ENCODE measurements at regions not wholly inside any gene's neighbourhood (a gene's known extent, or its start where the extent isn't known, plus 50 kb on each side); places are given as distances from the start of the nearest gene placed in this dataset.
"Not testable (repeated sequence)": the region's sequence is repeated elsewhere in the genome, so short reads cannot be mapped to it uniquely, and the experiment has no call there.

DNA sequence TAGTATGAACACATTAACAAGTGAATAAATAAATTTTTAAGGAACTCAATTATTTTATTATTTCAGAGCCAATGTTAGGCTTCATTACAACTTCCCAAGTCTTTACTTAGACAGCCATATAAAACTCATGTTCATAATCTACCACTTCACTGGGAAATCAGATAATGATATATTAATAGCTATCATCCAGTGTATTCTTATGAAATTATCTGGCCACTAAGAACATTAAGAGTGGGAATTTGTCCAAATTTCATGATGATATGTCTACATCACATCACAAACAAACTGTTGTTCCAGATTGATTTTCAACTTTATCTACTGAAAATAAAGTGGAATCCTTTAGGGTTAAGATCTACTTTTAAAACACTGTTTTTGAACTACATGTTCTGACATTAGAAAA is 668.6 kb downstream of the EFNA5 start:
- Mint-ChIP-seq H3K27me3 (peaks cover 0 to 4% of the 10 kb centered on the region in 2 donors), H3K27ac (no peak overlapping the region), H3K4me1 (no peaks in the 10 kb centered on the region), H3K36me3 (no peaks in the 10 kb centered on the region), H3K4me3 (no peak overlapping the region), H3K9me3 (peaks cover 3 to 8% (median 5%) of the 10 kb centered on the region in 5 donors)
- ChIA-PET POLR2A (no interaction called here), CTCF (no interaction called here)
- Histone ChIP-seq H3K27me3 (ENCODE audit: insufficient read depth, low read length, poor library complexity, severe bottlenecking) (no peaks in the 10 kb centered on the region), H3K4me1 (ENCODE audit: insufficient read depth, low read length) (no peaks in the 10 kb centered on the region), H3K9me3 (ENCODE audit: low read length) (no peaks in the 10 kb centered on the region), H3K36me3 (ENCODE audit: insufficient read depth, low read length) (no peaks in the 10 kb centered on the region), H3K27ac (ENCODE audit: low read depth, low read length) (no peak overlapping the region), H3K4me3 (ENCODE audit: low read length) (no peak overlapping the region)
- no peak for DNase-seq

DNA sequence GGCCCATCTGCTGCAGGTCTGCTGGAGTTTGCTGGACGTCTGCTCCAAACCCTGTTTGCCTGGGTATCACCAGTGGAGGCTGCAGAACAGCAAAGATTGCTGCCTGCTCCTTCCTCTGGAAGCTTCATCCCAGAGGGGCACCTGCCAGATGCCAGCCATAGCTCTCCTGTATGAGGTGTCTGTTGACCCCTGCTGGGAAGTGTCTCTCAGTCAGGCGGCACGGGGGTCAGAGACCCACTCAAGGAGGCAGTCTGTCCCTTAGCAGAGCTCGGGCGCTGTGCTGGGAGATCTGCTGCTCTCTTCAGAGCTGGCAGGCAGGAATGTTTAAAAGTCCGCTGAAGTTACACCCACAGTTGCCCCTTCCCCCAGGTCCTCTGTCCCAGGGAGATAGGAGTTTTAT is 671.2 kb downstream of the EFNA5 start:
- CTCF ChIA-PET, POLR2A ChIA-PET: not testable (repeated sequence)

DNA sequence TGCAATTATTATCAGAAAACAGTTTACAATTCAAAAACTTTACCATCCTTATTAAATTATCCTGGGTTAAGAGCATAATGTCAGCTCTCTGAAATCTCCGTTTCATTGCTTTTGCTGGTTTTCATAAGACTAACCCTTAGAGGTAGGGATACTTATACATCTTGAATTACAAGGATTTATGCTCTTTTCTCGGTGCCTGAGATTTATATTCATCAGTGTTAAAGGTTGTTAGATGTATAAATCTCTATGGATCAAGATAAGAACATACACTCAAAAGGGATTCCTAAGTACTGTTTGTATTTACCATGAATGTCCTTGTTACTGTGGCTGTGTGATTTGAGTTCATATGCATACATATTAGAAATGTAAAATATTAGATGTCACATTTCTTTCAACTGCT is 684.7 kb downstream of the EFNA5 start:
- ChIA-PET CTCF (no interaction called here), POLR2A (no interaction called here)
- no peaks in the 10 kb centered on the region for H3K36me3 ChIP-seq (ENCODE audit: insufficient read depth, low read length)
- H3K27ac ChIP-seq (ENCODE audit: low read depth, low read length): no peak overlapping the region
- no peaks in the 10 kb centered on the region for H3K27me3 ChIP-seq (ENCODE audit: insufficient read depth, low read length, poor library complexity, severe bottlenecking)
- no peaks in the 10 kb centered on the region for H3K36me3 Mint-ChIP-seq
- no peak for DNase-seq
- no peak overlapping the region for H3K4me3 Mint-ChIP-seq
- no peaks in the 10 kb centered on the region for H3K4me1 ChIP-seq (ENCODE audit: insufficient read depth, low read length)
- peaks cover 0 to 2% (median 0%) of the 10 kb centered on the region in 5 donors for H3K9me3 Mint-ChIP-seq
- no peaks in the 10 kb centered on the region for H3K4me1 Mint-ChIP-seq
- H3K4me3 ChIP-seq (ENCODE audit: low read length): no peak overlapping the region
- no peak overlapping the region for H3K27ac Mint-ChIP-seq
- peaks cover 0 to 4% of the 10 kb centered on the region in 2 donors for H3K27me3 Mint-ChIP-seq
- no peaks in the 10 kb centered on the region for H3K9me3 ChIP-seq (ENCODE audit: low read length)

More for the DNA sequence above, 671.2 kb downstream of the EFNA5 start:
- H3K27ac ChIP-seq (ENCODE audit: low read depth, low read length); H3K36me3 ChIP-seq (ENCODE audit: insufficient read depth, low read length); H3K27me3 Mint-ChIP-seq; H3K27ac Mint-ChIP-seq; H3K4me3 Mint-ChIP-seq; H3K4me1 Mint-ChIP-seq; H3K4me3 ChIP-seq (ENCODE audit: low read length); H3K9me3 ChIP-seq (ENCODE audit: low read length); H3K4me1 ChIP-seq (ENCODE audit: insufficient read depth, low read length); H3K27me3 ChIP-seq (ENCODE audit: insufficient read depth, low read length, poor library complexity, severe bottlenecking); H3K9me3 Mint-ChIP-seq; DNase-seq; H3K36me3 Mint-ChIP-seq: not testable (repeated sequence)

DNA sequence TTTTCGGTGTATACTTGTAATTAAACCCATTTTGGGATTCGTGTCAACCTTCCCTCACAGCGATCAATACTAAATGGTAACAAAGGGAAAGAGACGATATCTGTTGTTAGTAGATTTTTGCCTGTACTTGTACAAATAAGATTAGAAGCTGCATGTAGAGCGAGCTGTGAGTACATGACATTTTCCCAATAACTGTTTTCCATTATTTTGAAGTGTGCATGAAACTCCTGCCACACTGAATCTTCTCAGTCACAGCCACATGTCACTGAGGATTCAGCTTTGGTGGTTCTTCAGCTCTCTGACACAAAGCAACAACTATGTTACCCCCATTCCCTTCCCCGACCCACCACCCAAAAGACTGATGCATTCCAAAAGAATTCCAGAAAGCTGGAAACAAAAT is 685.6 kb downstream of the EFNA5 start:
- Mint-ChIP-seq H3K9me3 (peaks cover 0 to 3% (median 0%) of the 10 kb centered on the region in 5 donors), H3K36me3 (no peaks in the 10 kb centered on the region), H3K27ac (no peak overlapping the region), H3K4me1 (no peaks in the 10 kb centered on the region), H3K4me3 (no peak overlapping the region), H3K27me3 (peaks cover 0 to 4% of the 10 kb centered on the region in 2 donors)
- H3K27me3 ChIP-seq (ENCODE audit: insufficient read depth, low read length, poor library complexity, severe bottlenecking): no peaks in the 10 kb centered on the region
- ChIA-PET CTCF (no interaction called here), POLR2A (no interaction called here)
- no peak overlapping the region for H3K4me3 ChIP-seq (ENCODE audit: low read length)
- H3K36me3 ChIP-seq (ENCODE audit: insufficient read depth, low read length): no peaks in the 10 kb centered on the region
- H3K9me3 ChIP-seq (ENCODE audit: low read length): no peaks in the 10 kb centered on the region
- no peak for DNase-seq
- H3K27ac ChIP-seq (ENCODE audit: low read depth, low read length): no peak overlapping the region
- H3K4me1 ChIP-seq (ENCODE audit: insufficient read depth, low read length): no peaks in the 10 kb centered on the region

DNA sequence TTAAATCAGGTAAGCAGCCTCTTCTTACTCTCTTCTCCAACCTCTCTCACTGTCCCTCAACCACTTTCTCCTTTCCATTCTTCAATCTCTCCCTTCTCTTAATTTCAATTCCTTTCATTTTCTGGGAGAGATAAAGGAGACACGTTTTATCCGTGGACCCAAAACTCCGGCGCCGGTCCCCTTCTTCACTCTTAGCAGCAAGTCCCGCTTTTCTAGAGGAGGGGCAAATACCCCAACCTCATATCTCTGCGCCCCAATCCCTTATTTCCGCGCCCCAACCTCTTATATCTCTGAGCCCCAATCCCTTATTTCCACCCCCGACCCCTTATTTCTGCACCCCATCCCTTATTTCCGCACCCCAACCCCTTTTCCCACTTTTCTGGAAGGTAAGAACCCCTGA is 691.6 kb downstream of the EFNA5 start:
- H3K4me1 Mint-ChIP-seq; H3K4me3 Mint-ChIP-seq; H3K36me3 Mint-ChIP-seq; H3K4me3 ChIP-seq (ENCODE audit: low read length); H3K9me3 ChIP-seq (ENCODE audit: low read length); H3K27me3 ChIP-seq (ENCODE audit: insufficient read depth, low read length, poor library complexity, severe bottlenecking); H3K27me3 Mint-ChIP-seq; H3K4me1 ChIP-seq (ENCODE audit: insufficient read depth, low read length); H3K27ac ChIP-seq (ENCODE audit: low read depth, low read length); H3K36me3 ChIP-seq (ENCODE audit: insufficient read depth, low read length); CTCF ChIA-PET; H3K27ac Mint-ChIP-seq; POLR2A ChIA-PET; DNase-seq; H3K9me3 Mint-ChIP-seq: not testable (repeated sequence)

DNA sequence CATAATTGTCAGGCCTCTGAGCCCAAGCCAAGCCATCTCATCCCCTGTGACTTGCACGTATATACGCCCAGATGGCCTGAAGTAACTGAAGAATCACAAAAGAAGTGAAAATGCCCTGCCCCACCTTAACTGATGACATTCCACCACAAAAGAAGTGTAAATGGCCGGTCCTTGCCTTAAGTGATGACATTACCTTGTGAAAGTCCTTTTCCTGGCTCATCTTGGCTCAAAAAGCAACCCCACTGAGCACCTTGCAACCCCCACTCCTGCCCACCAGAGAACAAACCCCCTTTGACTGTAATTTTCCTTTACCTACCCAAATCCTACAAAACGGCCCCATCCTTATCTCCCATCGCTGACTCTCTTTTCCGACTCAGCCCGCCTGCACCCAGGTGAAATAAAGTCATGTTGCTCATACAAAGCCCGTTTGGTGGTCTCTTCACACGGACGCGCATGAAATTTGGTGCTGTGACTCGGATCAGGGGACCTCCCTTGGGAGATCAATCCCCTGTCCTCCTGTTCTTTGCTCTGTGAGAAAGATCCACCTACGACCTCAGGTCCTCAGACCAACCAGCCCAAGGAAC is 692.1 kb downstream of the EFNA5 start:
- H3K27me3 ChIP-seq (ENCODE audit: insufficient read depth, low read length, poor library complexity, severe bottlenecking); H3K9me3 ChIP-seq (ENCODE audit: low read length); H3K4me1 ChIP-seq (ENCODE audit: insufficient read depth, low read length); H3K27me3 Mint-ChIP-seq; CTCF ChIA-PET; DNase-seq; H3K27ac Mint-ChIP-seq; H3K9me3 Mint-ChIP-seq; H3K36me3 Mint-ChIP-seq; H3K27ac ChIP-seq (ENCODE audit: low read depth, low read length); POLR2A ChIA-PET; H3K36me3 ChIP-seq (ENCODE audit: insufficient read depth, low read length); H3K4me3 ChIP-seq (ENCODE audit: low read length); H3K4me1 Mint-ChIP-seq; H3K4me3 Mint-ChIP-seq: not testable (repeated sequence)

DNA sequence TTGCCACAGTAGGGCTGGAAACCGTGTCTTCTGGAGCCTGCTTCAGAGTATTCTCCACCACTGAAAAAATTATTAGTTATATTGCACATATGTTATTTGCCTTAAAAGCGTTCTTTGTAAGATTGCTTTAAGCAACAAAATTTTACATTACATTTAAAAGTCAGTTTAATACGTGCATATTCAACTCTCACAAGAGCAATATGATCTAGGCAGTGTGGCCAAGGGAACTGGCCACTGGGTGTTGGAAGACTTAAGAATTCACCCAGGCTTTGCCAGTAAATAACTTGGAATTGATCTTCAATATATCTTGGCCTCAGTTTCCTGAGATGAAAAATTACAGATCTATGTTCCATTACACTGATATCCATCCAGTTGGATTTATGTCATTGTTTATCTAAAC is 694.4 kb downstream of the EFNA5 start:
- H3K36me3 ChIP-seq (ENCODE audit: insufficient read depth, low read length): no peaks in the 10 kb centered on the region
- Mint-ChIP-seq H3K4me3 (no peak overlapping the region), H3K36me3 (no peaks in the 10 kb centered on the region), H3K9me3 (peaks cover 0 to 3% (median 0%) of the 10 kb centered on the region in 5 donors), H3K27ac (no peak overlapping the region), H3K27me3 (peaks cover 0 to 3% of the 10 kb centered on the region in 2 donors), H3K4me1 (no peaks in the 10 kb centered on the region)
- H3K27ac ChIP-seq (ENCODE audit: low read depth, low read length): no peak overlapping the region
- no peak overlapping the region for H3K4me3 ChIP-seq (ENCODE audit: low read length)
- ChIA-PET CTCF (no interaction called here), POLR2A (no interaction called here)
- H3K4me1 ChIP-seq (ENCODE audit: insufficient read depth, low read length): no peaks in the 10 kb centered on the region
- H3K27me3 ChIP-seq (ENCODE audit: insufficient read depth, low read length, poor library complexity, severe bottlenecking): no peaks in the 10 kb centered on the region
- DNase-seq: no peak
- no peaks in the 10 kb centered on the region for H3K9me3 ChIP-seq (ENCODE audit: low read length)

DNA sequence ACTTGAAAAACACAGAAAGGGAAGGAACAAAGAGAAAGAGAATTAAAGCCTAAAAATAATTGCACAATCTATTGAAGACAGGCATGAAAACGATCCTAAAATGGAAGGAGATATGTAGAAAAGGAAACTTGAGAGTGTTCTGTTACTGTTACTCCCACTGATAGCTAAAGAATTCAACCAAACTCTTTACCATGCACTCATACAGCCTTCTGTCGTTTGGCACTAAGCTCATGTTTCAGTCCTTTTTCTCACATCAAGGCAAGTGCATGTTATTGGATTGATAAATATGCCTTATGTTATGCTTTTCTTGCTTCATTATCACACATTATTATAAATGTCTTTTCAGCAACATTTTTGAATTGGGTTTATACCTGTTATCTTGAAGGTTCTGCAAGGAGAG is 696.5 kb downstream of the EFNA5 start:
- H3K4me1 Mint-ChIP-seq: no peaks in the 10 kb centered on the region
- ChIA-PET POLR2A (no interaction called here), CTCF (no interaction called here)
- H3K27me3 ChIP-seq (ENCODE audit: insufficient read depth, low read length, poor library complexity, severe bottlenecking): no peaks in the 10 kb centered on the region
- peaks cover 0 to 3% (median 0%) of the 10 kb centered on the region in 5 donors for H3K9me3 Mint-ChIP-seq
- no peak overlapping the region for H3K27ac Mint-ChIP-seq
- H3K4me1 ChIP-seq (ENCODE audit: insufficient read depth, low read length): no peaks in the 10 kb centered on the region
- H3K27ac ChIP-seq (ENCODE audit: low read depth, low read length): no peak overlapping the region
- no peaks in the 10 kb centered on the region for H3K36me3 Mint-ChIP-seq
- no peak for DNase-seq
- H3K36me3 ChIP-seq (ENCODE audit: insufficient read depth, low read length): no peaks in the 10 kb centered on the region
- no peak overlapping the region for H3K4me3 ChIP-seq (ENCODE audit: low read length)
- no peak overlapping the region for H3K4me3 Mint-ChIP-seq
- peaks cover 0 to 2% of the 10 kb centered on the region in 2 donors for H3K27me3 Mint-ChIP-seq
- H3K9me3 ChIP-seq (ENCODE audit: low read length): no peaks in the 10 kb centered on the region

DNA sequence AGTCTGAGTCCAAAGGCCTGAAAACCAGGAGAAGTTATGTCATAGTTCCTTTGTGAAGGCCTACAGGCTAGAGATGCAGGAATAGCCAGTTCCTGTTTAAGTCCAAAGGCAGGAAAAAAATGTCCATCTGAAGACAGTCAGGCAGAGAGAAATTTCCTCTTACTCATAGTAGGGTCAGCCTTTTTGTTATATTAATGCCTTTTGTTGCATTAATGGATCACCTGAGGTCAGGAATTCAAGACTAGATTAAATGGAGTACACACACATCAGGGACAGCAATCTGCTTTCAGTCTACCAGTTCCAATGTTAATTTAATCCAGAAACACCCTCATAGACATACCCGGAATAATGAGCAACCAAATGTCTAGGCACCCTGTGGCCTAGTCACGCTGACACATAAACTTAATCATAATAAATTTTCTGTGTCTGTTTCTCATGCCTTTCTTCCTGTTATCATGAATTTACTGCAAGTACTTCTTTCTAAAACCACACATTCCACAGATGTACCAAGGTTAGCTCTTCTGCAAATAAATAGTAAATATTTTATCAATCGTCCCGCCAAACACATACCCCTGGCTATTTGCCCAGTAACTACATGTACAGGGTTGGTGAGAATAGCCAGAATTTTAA is 703.9 kb downstream of the EFNA5 start:
- Mint-ChIP-seq H3K4me1 (no peaks in the 10 kb centered on the region), H3K27me3 (no peaks in the 10 kb centered on the region), H3K36me3 (no peaks in the 10 kb centered on the region), H3K4me3 (no peak overlapping the region), H3K9me3 (no peaks in the 10 kb centered on the region), H3K27ac (no peak overlapping the region)
- no peak for DNase-seq
- POLR2A ChIA-PET: no interaction called here
- CTCF ChIA-PET: no interaction called here
- H3K4me1 ChIP-seq (ENCODE audit: insufficient read depth, low read length): no peaks in the 10 kb centered on the region
- no peaks in the 10 kb centered on the region for H3K9me3 ChIP-seq (ENCODE audit: low read length)
- no peaks in the 10 kb centered on the region for H3K36me3 ChIP-seq (ENCODE audit: insufficient read depth, low read length)
- no peak overlapping the region for H3K27ac ChIP-seq (ENCODE audit: low read depth, low read length)
- H3K4me3 ChIP-seq (ENCODE audit: low read length): no peak overlapping the region
- H3K27me3 ChIP-seq (ENCODE audit: insufficient read depth, low read length, poor library complexity, severe bottlenecking): no peaks in the 10 kb centered on the region

Measured in CD8-positive, alpha-beta memory T cell (primary cell).